Vagina (tissue), 2 donors: ENCODE measurements at regions not wholly inside any gene's neighbourhood (a gene's known extent, or its start where the extent isn't known, plus 50 kb on each side); places are given as distances from the start of the nearest gene placed in this dataset.

Experiments
- DNase-seq, 2 donors: peaks; one replicate each; pipeline ENCODE4 v3.0.0-alpha.2; 2017; ENCODE audit errors: extremely low spot score in 2 of 2
- H3K27ac ChIP-seq: fragments of 200-600 bp; sonication (generic); one replicate; pipeline ENCODE4 v1.5.1; 2019
- H3K27me3 ChIP-seq: fragments of 200-600 bp; sonication (generic); one replicate; pipeline ENCODE4 v1.5.1; 2019
- H3K36me3 ChIP-seq, 2 donors: fragments of 200-600 bp; sonication (generic); one replicate each; pipeline ENCODE4 v1.5.1; 2017 to 2019
- H3K4me1 ChIP-seq: fragments of 200-600 bp; sonication (generic); one replicate; pipeline ENCODE4 v1.5.1; 2019
- H3K4me3 ChIP-seq, 2 donors: fragments of 200-600 bp; sonication (generic); 1 replicate in 1 of 2; 2 replicates in 1 of 2; pipeline ENCODE4 v1.5.1; 2016 to 2019
- H3K9me3 ChIP-seq: fragments of 200-600 bp; sonication (generic); one replicate; pipeline ENCODE4 v1.5.1; 2019
- CTCF ChIP-seq, 3 experiments: fragments of 450-650 bp in 2 of 3; fragments of 200-600 bp in 1 of 3; sonication (generic) in 1 of 3; IDR thresholded peaks; one replicate each; pipeline ENCODE4 v1.5.1; 2017 to 2019; ENCODE audit warnings: antibody characterized with exemption in 3 of 3, mild to moderate bottlenecking in 2 of 3, moderate library complexity in 2 of 3
- POLR2A ChIP-seq, 2 donors: fragments of 450-650 bp; IDR thresholded peaks; one replicate each; pipeline ENCODE4 v1.6.1; 2017; ENCODE audit warnings: antibody characterized with exemption in 2 of 2, mild to moderate bottlenecking in 2 of 2, moderate library complexity in 2 of 2
- POLR2AphosphoS5 ChIP-seq, 2 donors: sonication (generic); formaldehyde crosslinking; IDR thresholded peaks; one replicate each; pipeline ENCODE4 v1.9.0; 2017; ENCODE audit warnings: antibody characterized with exemption in 2 of 2, mild to moderate bottlenecking in 2 of 2, low read depth in 1 of 2; ENCODE audit not compliant: insufficient read depth in 1 of 2
- intact Hi-C: fragments of 100-400 bp; cut with DNase I; formaldehyde crosslinking; loops from one replicate; pipeline ENCODE4 v1.15.1; 2023

GRCh38 chr2:239717319-239717675 is 307.8 kb downstream of the NDUFA10 start:
- H3K36me3 ChIP-seq, result no peaks in the 10 kb centered on the region
- intact Hi-C loops, result no loop called here
- peak overlapping the region; percentile 46 for H3K27ac ChIP-seq
- peaks cover 19% of the 10 kb centered on the region for H3K4me1 ChIP-seq
- H3K27me3 ChIP-seq, result no peaks in the 10 kb centered on the region
- no peak for TF ChIP-seq CTCF (IDR thresholded peaks at IDR 0.05)
- no peak for TF ChIP-seq POLR2A (IDR thresholded peaks at IDR 0.05)
- no peak for TF ChIP-seq POLR2AphosphoS5 (IDR thresholded peaks at IDR 0.05; ENCODE audit: insufficient read depth in 1 of 2, low read depth in 1 of 2)
- no peak overlapping the region for H3K4me3 ChIP-seq
- DNase-seq, result no peak
- H3K9me3 ChIP-seq, result no peaks in the 10 kb centered on the region

- no peaks in the 10 kb centered on the region for H3K36me3 ChIP-seq
- no peak overlapping the region for H3K4me3 ChIP-seq
- DNase-seq, result peak in 1 of 2 donors; percentile 92
- no peaks in the 10 kb centered on the region for H3K27me3 ChIP-seq
- H3K27ac ChIP-seq, result peak overlapping the region; percentile 46
- TF ChIP-seq POLR2AphosphoS5 (IDR thresholded peaks at IDR 0.05; ENCODE audit: insufficient read depth in 1 of 2, low read depth in 1 of 2) (peak; percentile 32 to 59), CTCF (IDR thresholded peaks at IDR 0.05) (no peak)
- intact Hi-C loops, result no loop called here
- H3K9me3 ChIP-seq, result no peaks in the 10 kb centered on the region
- H3K4me1 ChIP-seq, result peaks cover 19% of the 10 kb centered on the region
Measured at GRCh38 chr2:239716536-239717318, 308.4 kb downstream of the NDUFA10 start.

GRCh38 chr2:239716009-239716408 is 309.1 kb downstream of the NDUFA10 start:
- no peaks in the 10 kb centered on the region for H3K9me3 ChIP-seq
- no peak for DNase-seq
- no peak overlapping the region for H3K4me3 ChIP-seq
- H3K27me3 ChIP-seq, result no peaks in the 10 kb centered on the region
- H3K4me1 ChIP-seq, result peaks cover 19% of the 10 kb centered on the region
- no peak overlapping the region for H3K27ac ChIP-seq
- intact Hi-C loops, result no loop called here
- no peak for TF ChIP-seq CTCF (IDR thresholded peaks at IDR 0.05)
- TF ChIP-seq POLR2AphosphoS5 (IDR thresholded peaks at IDR 0.05; ENCODE audit: insufficient read depth in 1 of 2, low read depth in 1 of 2), result no peak
- TF ChIP-seq POLR2A (IDR thresholded peaks at IDR 0.05), result no peak
- no peaks in the 10 kb centered on the region for H3K36me3 ChIP-seq

- no peaks in the 10 kb centered on the region for H3K9me3 ChIP-seq
- H3K27ac ChIP-seq, result no peak overlapping the region
- peaks cover 19% of the 10 kb centered on the region for H3K4me1 ChIP-seq
- TF ChIP-seq CTCF (IDR thresholded peaks at IDR 0.05) (no peak), POLR2AphosphoS5 (IDR thresholded peaks at IDR 0.05; ENCODE audit: insufficient read depth in 1 of 2, low read depth in 1 of 2) (no peak), POLR2A (IDR thresholded peaks at IDR 0.05) (no peak)
- no peaks in the 10 kb centered on the region for H3K27me3 ChIP-seq
- intact Hi-C loops, result no loop called here
- no peaks in the 10 kb centered on the region for H3K36me3 ChIP-seq
- no peak for DNase-seq
- H3K4me3 ChIP-seq, result no peak overlapping the region
Measured at GRCh38 chr2:239715606-239716005, 309.5 kb downstream of the NDUFA10 start.

- DNase-seq, result no peak
Measured at GRCh38 chr2:239715202-239715601, 309.9 kb downstream of the NDUFA10 start.

More at GRCh38 chr2:239715202-239715601, 309.9 kb downstream of the NDUFA10 start:
- no peak overlapping the region for H3K27ac ChIP-seq
- no peaks in the 10 kb centered on the region for H3K27me3 ChIP-seq
- no peak for TF ChIP-seq CTCF (IDR thresholded peaks at IDR 0.05)
- no peak for TF ChIP-seq POLR2AphosphoS5 (IDR thresholded peaks at IDR 0.05; ENCODE audit: insufficient read depth in 1 of 2, low read depth in 1 of 2)
- no peak for TF ChIP-seq POLR2A (IDR thresholded peaks at IDR 0.05)
- H3K4me1 ChIP-seq, result peaks cover 19% of the 10 kb centered on the region
- H3K9me3 ChIP-seq, result no peaks in the 10 kb centered on the region
- intact Hi-C loops, result no loop called here
- no peak overlapping the region for H3K4me3 ChIP-seq
- no peaks in the 10 kb centered on the region for H3K36me3 ChIP-seq
